Bronchial epithelial cell (primary cell): ENCODE measurements at regions not wholly inside any gene's neighbourhood (a gene's known extent, or its start where the extent isn't known, plus 50 kb on each side); places are given as distances from the start of the nearest gene placed in this dataset.
A peak's percentile ranks its signal among the peaks of the same experiment; 100 is the strongest.

Experiments used
- DNase-seq: peaks from one replicate; pipeline ENCODE4 v3.0.0-alpha.2; 2010; ENCODE audit warnings: low read depth
- FAIRE-seq: peaks from 2 replicates; lab custom pipeline; 2011; peaks lifted over from hg19 to GRCh38; lab: Jason Lieb, UNC
- H3K27me3 ChIP-seq: 2 replicates; pipeline ENCODE4 v1.5.1; 2011; ENCODE audit warnings: low read length; ENCODE audit not compliant: control insufficient read depth, insufficient read depth
- H3K36me3 ChIP-seq: 2 replicates; pipeline ENCODE4 v1.5.1; 2011; ENCODE audit warnings: low read length; ENCODE audit not compliant: control insufficient read depth, insufficient read depth
- H3K4me3 ChIP-seq: 2 replicates; pipeline ENCODE4 v1.5.1; 2011; ENCODE audit warnings: mild to moderate bottlenecking, low read depth, low read length, control low read depth
- CTCF ChIP-seq: IDR thresholded peaks from 2 replicates; pipeline ENCODE4 v1.5.1; 2011; ENCODE audit warnings: mild to moderate bottlenecking, moderate library complexity, low read length, control low read depth, inconsistent platforms; ENCODE audit not compliant: insufficient read depth, severe bottlenecking

GRCh38 chr3:3461317-3461716, 281.8 kb upstream of the CRBN start:
- no peak for TF ChIP-seq CTCF
- H3K27me3 ChIP-seq: no peaks in the 10 kb centered on the region
- no peak for FAIRE-seq
- H3K4me3 ChIP-seq: no peak overlapping the region
- H3K36me3 ChIP-seq: no peaks in the 10 kb centered on the region
- no peak for DNase-seq

- no peak for TF ChIP-seq CTCF
- FAIRE-seq: no peak
- H3K4me3 ChIP-seq: no peak overlapping the region
Measured at GRCh38 chr3:3448468-3448867, 269.0 kb upstream of the CRBN start.

GRCh38 chr3:3447641-3448040, 268.1 kb upstream of the CRBN start:
- DNase-seq (peak; percentile 20), FAIRE-seq (no peak)
- H3K27me3 ChIP-seq: no peaks in the 10 kb centered on the region
- no peak for TF ChIP-seq CTCF
- no peaks in the 10 kb centered on the region for H3K36me3 ChIP-seq
- no peak overlapping the region for H3K4me3 ChIP-seq

More at GRCh38 chr3:3448468-3448867, 269.0 kb upstream of the CRBN start:
- no peaks in the 10 kb centered on the region for H3K27me3 ChIP-seq
- no peaks in the 10 kb centered on the region for H3K36me3 ChIP-seq
- DNase-seq: no peak

GRCh38 chr3:3446251-3446650, 266.8 kb upstream of the CRBN start:
- Histone ChIP-seq H3K36me3 (no peaks in the 10 kb centered on the region), H3K4me3 (no peak overlapping the region), H3K27me3 (no peaks in the 10 kb centered on the region)
- FAIRE-seq (no peak), DNase-seq (no peak)
- TF ChIP-seq CTCF: no peak

GRCh38 chr3:3443482-3443881, 264.0 kb upstream of the CRBN start:
- no peak for FAIRE-seq
- Histone ChIP-seq H3K4me3 (no peak overlapping the region), H3K36me3 (no peaks in the 10 kb centered on the region), H3K27me3 (no peaks in the 10 kb centered on the region)
- no peak for DNase-seq
- TF ChIP-seq CTCF: no peak

GRCh38 chr3:3433711-3434110, 254.2 kb upstream of the CRBN start:
- Histone ChIP-seq H3K27me3 (no peaks in the 10 kb centered on the region), H3K36me3 (no peaks in the 10 kb centered on the region), H3K4me3 (no peak overlapping the region)
- TF ChIP-seq CTCF: no peak
- no peak for FAIRE-seq
- no peak for DNase-seq
